ENCODE measurements at regions not wholly inside any gene's neighbourhood (a gene's known extent, or its start where the extent isn't known, plus 50 kb on each side); places are given as distances from the start of the nearest gene placed in this dataset.

DNA sequence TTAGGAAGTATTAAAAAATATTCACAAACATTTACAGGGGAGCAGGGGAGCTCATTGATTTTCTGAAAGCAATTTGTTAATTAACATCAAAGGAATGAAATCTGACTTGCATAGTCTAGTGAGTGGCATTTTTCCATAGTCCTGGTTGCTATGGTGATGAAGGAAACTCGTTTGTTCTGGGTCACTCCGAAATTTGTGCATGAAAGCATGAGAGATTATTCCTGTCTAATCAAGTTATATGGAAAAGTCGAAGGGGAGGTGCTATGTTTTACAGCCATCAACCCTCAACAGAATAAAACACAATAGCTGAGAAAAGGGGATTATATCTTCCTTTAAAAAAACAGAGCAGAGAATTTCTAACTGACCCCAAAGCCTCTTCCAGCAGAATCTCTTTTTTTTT, 1495.7 kb upstream of the WWC1 start:
- TF ChIP-seq, protein P1, sequence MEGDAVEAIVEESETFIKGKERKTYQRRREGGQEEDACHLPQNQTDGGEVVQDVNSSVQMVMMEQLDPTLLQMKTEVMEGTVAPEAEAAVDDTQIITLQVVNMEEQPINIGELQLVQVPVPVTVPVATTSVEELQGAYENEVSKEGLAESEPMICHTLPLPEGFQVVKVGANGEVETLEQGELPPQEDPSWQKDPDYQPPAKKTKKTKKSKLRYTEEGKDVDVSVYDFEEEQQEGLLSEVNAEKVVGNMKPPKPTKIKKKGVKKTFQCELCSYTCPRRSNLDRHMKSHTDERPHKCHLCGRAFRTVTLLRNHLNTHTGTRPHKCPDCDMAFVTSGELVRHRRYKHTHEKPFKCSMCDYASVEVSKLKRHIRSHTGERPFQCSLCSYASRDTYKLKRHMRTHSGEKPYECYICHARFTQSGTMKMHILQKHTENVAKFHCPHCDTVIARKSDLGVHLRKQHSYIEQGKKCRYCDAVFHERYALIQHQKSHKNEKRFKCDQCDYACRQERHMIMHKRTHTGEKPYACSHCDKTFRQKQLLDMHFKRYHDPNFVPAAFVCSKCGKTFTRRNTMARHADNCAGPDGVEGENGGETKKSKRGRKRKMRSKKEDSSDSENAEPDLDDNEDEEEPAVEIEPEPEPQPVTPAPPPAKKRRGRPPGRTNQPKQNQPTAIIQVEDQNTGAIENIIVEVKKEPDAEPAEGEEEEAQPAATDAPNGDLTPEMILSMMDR (IDR thresholded peaks at IDR 0.05 in 4 of 5, conservative IDR thresholded peaks at IDR 0.05 in 1 of 5), result no peak
- TF ChIP-seq POLR2A (IDR thresholded peaks at IDR 0.05), result no peak

Measured in gastrocnemius medialis (tissue), 4 donors.